ENCODE measurements at regions not wholly inside any gene's neighbourhood (a gene's known extent, or its start where the extent isn't known, plus 50 kb on each side); places are given as distances from the start of the nearest gene placed in this dataset.

DNA sequence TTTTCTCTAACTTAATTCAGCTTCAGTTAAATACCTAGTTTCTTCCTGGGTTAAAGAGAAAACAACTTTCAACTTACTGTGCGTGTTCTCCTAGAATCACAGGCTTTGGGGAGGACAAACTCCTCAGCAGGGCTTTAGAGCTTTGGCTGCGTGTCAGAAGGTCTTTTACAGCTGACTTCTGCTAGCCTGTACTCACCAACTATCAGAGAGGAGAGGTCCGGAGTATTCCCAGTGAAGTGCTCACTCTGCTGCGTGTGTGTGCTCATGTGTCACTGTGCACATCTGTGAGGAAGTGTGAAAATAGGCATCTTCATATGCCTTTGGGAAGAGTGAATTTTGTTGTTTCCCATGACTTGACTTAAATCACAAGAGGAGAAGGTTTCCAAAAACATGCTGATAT is 423.2 kb upstream of the SGCD start:
- POLR2A ChIA-PET, result no interaction called here
- no peak for ATAC-seq
- Histone ChIP-seq H3K27me3 (ENCODE audit: insufficient read depth, low read length) (no peaks in the 10 kb centered on the region), H3K4me3 (replicated peaks in 1 of 2; ENCODE audit: low read depth in 1 of 2, low read length in 2 of 2) (no peak overlapping the region), H3K9me3 (ENCODE audit: control insufficient read depth in 1 of 2, insufficient read depth in 1 of 2, low read depth in 1 of 2, low read length in 2 of 2) (peaks cover 0 to 9% of the 10 kb centered on the region in 2 experiments; a peak in 2 of 4 replicates), H3K4me2 (ENCODE audit: low read length) (no peak overlapping the region), H4K20me1 (ENCODE audit: insufficient read depth) (no peaks in the 10 kb centered on the region), H3K9me2 (ENCODE audit: insufficient read depth) (no peaks in the 10 kb centered on the region), H3K27ac (ENCODE audit: low read depth, low read length) (no peak overlapping the region), H3K9ac (ENCODE audit: low read length) (no peak overlapping the region), H3K79me2 (ENCODE audit: insufficient read depth, low read length) (no peaks in the 10 kb centered on the region), H3K4me1 (ENCODE audit: control insufficient read depth in 1 of 2, insufficient read depth in 2 of 2, low read length in 2 of 2) (no peaks in the 10 kb centered on the region), H2AFZ (ENCODE audit: low read depth, low read length, poor library complexity, severe bottlenecking) (no peak overlapping the region), H3K36me3 (ENCODE audit: control insufficient read depth in 1 of 2, insufficient read depth in 2 of 2, low read length in 2 of 2) (no peaks in the 10 kb centered on the region)
- no TSS peak for BruUV-seq (replicated peaks)
- RAD21 ChIA-PET (ENCODE audit: low non-redundant PET in 1 of 2, low total read pairs in 2 of 2, uncharacterized antibody in 2 of 2, unreplicated experiment in 2 of 2), result no interaction called here
- CTCF ChIA-PET, result no interaction called here
- DNase-seq (ENCODE audit: low read depth, low spot score), result no peak
- intact Hi-C loops (cut with micrococcal nuclease), result no loop called here
- no peak for TF ChIP-seq ZNF274 (IDR thresholded peaks at IDR 0.05; ENCODE audit: low read depth, low read length)
- no peak for TF ChIP-seq EGR1 (IDR thresholded peaks at IDR 0.05; ENCODE audit: low read depth)
- TF ChIP-seq, protein P1, sequence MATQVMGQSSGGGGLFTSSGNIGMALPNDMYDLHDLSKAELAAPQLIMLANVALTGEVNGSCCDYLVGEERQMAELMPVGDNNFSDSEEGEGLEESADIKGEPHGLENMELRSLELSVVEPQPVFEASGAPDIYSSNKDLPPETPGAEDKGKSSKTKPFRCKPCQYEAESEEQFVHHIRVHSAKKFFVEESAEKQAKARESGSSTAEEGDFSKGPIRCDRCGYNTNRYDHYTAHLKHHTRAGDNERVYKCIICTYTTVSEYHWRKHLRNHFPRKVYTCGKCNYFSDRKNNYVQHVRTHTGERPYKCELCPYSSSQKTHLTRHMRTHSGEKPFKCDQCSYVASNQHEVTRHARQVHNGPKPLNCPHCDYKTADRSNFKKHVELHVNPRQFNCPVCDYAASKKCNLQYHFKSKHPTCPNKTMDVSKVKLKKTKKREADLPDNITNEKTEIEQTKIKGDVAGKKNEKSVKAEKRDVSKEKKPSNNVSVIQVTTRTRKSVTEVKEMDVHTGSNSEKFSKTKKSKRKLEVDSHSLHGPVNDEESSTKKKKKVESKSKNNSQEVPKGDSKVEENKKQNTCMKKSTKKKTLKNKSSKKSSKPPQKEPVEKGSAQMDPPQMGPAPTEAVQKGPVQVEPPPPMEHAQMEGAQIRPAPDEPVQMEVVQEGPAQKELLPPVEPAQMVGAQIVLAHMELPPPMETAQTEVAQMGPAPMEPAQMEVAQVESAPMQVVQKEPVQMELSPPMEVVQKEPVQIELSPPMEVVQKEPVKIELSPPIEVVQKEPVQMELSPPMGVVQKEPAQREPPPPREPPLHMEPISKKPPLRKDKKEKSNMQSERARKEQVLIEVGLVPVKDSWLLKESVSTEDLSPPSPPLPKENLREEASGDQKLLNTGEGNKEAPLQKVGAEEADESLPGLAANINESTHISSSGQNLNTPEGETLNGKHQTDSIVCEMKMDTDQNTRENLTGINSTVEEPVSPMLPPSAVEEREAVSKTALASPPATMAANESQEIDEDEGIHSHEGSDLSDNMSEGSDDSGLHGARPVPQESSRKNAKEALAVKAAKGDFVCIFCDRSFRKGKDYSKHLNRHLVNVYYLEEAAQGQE (IDR thresholded peaks at IDR 0.05; ENCODE audit: low read depth), result no peak
- no peak for TF ChIP-seq POLR2A (IDR thresholded peaks at IDR 0.05; ENCODE audit: borderline replicate concordance, extremely low read depth, insufficient read depth, insufficient read length)
- no peak for TF ChIP-seq TCF7L2 (IDR thresholded peaks at IDR 0.05; ENCODE audit: borderline replicate concordance, extremely low read depth, insufficient read depth, insufficient read length)
- no peak for TF ChIP-seq SP1 (IDR thresholded peaks at IDR 0.05; ENCODE audit: low read depth)
- no peak for TF ChIP-seq EZH2phosphoT487 (IDR thresholded peaks at IDR 0.05; ENCODE audit: borderline replicate concordance)
- no peak for TF ChIP-seq POLR2AphosphoS5 (IDR thresholded peaks at IDR 0.05; ENCODE audit: low read depth, low read length)
- no peak for TF ChIP-seq CBX3 (IDR thresholded peaks at IDR 0.05; ENCODE audit: low read depth)
- no peak for TF ChIP-seq SRF (IDR thresholded peaks at IDR 0.05; ENCODE audit: low read depth)
- TF ChIP-seq YY1 (IDR thresholded peaks at IDR 0.05; ENCODE audit: extremely low read depth, insufficient replicate concordance, low read depth, low read length), result no peak
- TF ChIP-seq, protein P2, sequence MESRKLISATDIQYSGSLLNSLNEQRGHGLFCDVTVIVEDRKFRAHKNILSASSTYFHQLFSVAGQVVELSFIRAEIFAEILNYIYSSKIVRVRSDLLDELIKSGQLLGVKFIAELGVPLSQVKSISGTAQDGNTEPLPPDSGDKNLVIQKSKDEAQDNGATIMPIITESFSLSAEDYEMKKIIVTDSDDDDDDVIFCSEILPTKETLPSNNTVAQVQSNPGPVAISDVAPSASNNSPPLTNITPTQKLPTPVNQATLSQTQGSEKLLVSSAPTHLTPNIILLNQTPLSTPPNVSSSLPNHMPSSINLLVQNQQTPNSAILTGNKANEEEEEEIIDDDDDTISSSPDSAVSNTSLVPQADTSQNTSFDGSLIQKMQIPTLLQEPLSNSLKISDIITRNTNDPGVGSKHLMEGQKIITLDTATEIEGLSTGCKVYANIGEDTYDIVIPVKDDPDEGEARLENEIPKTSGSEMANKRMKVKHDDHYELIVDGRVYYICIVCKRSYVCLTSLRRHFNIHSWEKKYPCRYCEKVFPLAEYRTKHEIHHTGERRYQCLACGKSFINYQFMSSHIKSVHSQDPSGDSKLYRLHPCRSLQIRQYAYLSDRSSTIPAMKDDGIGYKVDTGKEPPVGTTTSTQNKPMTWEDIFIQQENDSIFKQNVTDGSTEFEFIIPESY (IDR thresholded peaks at IDR 0.05; ENCODE audit: extremely low read depth, insufficient replicate concordance, low read length), result no peak
